CMK (cell line): ENCODE measurements at regions not wholly inside any gene's neighbourhood (a gene's known extent, or its start where the extent isn't known, plus 50 kb on each side); places are given as distances from the start of the nearest gene placed in this dataset.

ENCODE experiments used
- DNase-seq: peaks from one replicate; pipeline ENCODE4 v3.0.0-alpha.2; 2010; ENCODE audit warnings: low read depth

GRCh38 chr9:107210775-107211174, 72.3 kb upstream of the RAD23B start:
- DNase-seq: no peak

GRCh38 chr9:107211284-107211923, 71.7 kb upstream of the RAD23B start:
- no peak for DNase-seq

GRCh38 chr9:107212613-107213012, 70.5 kb upstream of the RAD23B start:
- DNase-seq: no peak

GRCh38 chr9:107213080-107213479, 70.0 kb upstream of the RAD23B start:
- DNase-seq: no peak

GRCh38 chr9:107213561-107214028, 69.5 kb upstream of the RAD23B start:
- no peak for DNase-seq

GRCh38 chr9:107214381-107214780, 68.7 kb upstream of the RAD23B start:
- DNase-seq: no peak

- no peak for DNase-seq
Observed at GRCh38 chr9:107214915-107215314, 68.2 kb upstream of the RAD23B start.

GRCh38 chr9:107215381-107215780, 67.7 kb upstream of the RAD23B start:
- no peak for DNase-seq

- DNase-seq: no peak
Observed at GRCh38 chr9:107216329-107216728, 66.8 kb upstream of the RAD23B start.

- DNase-seq: no peak
Observed at GRCh38 chr9:107218829-107219485, 64.1 kb upstream of the RAD23B start.

- DNase-seq: no peak
Observed at GRCh38 chr9:107219486-107220077, 63.5 kb upstream of the RAD23B start.

- no peak for DNase-seq
Observed at GRCh38 chr9:107221321-107221720, 61.8 kb upstream of the RAD23B start.

GRCh38 chr9:107222020-107222522, 61.0 kb upstream of the RAD23B start:
- DNase-seq: no peak

- no peak for DNase-seq
Observed at GRCh38 chr9:107223381-107223780, 59.7 kb upstream of the RAD23B start.

- DNase-seq: no peak
Observed at GRCh38 chr9:107224252-107224651, 58.8 kb upstream of the RAD23B start.

- DNase-seq: no peak
Observed at GRCh38 chr9:107226421-107226820, 56.7 kb upstream of the RAD23B start.

GRCh38 chr9:107227774-107228173, 55.3 kb upstream of the RAD23B start:
- DNase-seq: no peak

- DNase-seq: no peak
Observed at GRCh38 chr9:107228496-107229039, 54.5 kb upstream of the RAD23B start.

- no peak for DNase-seq
Observed at GRCh38 chr9:107229241-107229741, 53.8 kb upstream of the RAD23B start.
